Lower leg skin (tissue), 3 donors: ENCODE measurements at regions not wholly inside any gene's neighbourhood (a gene's known extent, or its start where the extent isn't known, plus 50 kb on each side); places are given as distances from the start of the nearest gene placed in this dataset.

Experiments
- CTCF ChIP-seq, 3 donors: fragments of 450-650 bp; IDR thresholded peaks; one replicate each; pipeline ENCODE4 v1.5.1; 2016; ENCODE audit warnings: antibody characterized with exemption in 3 of 3, mild to moderate bottlenecking in 3 of 3, moderate library complexity in 2 of 3
- POLR2A ChIP-seq, 2 donors: fragments of 450-650 bp; IDR thresholded peaks; one replicate each; pipeline ENCODE4 v1.6.1; 2016 to 2017; ENCODE audit warnings: antibody characterized with exemption in 2 of 2, mild to moderate bottlenecking in 1 of 2, moderate library complexity in 1 of 2

GRCh38 chr10:5283305-5284158, 81.2 kb upstream of the UCN3 start:
- no peak for TF ChIP-seq POLR2A (IDR thresholded peaks at IDR 0.05)
- peak in 1 of 3 donors; percentile 6 for TF ChIP-seq CTCF (IDR thresholded peaks at IDR 0.05)
